ENCODE measurements at regions not wholly inside any gene's neighbourhood (a gene's known extent, or its start where the extent isn't known, plus 50 kb on each side); places are given as distances from the start of the nearest gene placed in this dataset.

- Histone ChIP-seq H3K4me3 (replicated peaks in 1 of 3) (no peak overlapping the region), H3K36me3 (no peaks in the 10 kb centered on the region), H3K4me1 (no peaks in the 10 kb centered on the region), H3K27ac (no peak overlapping the region), H3K9me3 (no peaks in the 10 kb centered on the region), H3K27me3 (no peaks in the 10 kb centered on the region)
- TF ChIP-seq POLR2A (IDR thresholded peaks at IDR 0.05) = no peak
- TF ChIP-seq, protein P1, sequence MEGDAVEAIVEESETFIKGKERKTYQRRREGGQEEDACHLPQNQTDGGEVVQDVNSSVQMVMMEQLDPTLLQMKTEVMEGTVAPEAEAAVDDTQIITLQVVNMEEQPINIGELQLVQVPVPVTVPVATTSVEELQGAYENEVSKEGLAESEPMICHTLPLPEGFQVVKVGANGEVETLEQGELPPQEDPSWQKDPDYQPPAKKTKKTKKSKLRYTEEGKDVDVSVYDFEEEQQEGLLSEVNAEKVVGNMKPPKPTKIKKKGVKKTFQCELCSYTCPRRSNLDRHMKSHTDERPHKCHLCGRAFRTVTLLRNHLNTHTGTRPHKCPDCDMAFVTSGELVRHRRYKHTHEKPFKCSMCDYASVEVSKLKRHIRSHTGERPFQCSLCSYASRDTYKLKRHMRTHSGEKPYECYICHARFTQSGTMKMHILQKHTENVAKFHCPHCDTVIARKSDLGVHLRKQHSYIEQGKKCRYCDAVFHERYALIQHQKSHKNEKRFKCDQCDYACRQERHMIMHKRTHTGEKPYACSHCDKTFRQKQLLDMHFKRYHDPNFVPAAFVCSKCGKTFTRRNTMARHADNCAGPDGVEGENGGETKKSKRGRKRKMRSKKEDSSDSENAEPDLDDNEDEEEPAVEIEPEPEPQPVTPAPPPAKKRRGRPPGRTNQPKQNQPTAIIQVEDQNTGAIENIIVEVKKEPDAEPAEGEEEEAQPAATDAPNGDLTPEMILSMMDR (IDR thresholded peaks at IDR 0.05) = no peak
- 73 to 89% methylated on average over 6 of the region's 6 CpGs for WGBS, 2 donors
- intact Hi-C loops (cut with DNase I) = no loop called here
- DNase-seq = no peak
Measured at GRCh38 chr3:14351617-14352001, 50.8 kb upstream of the SLC6A6 start.

DNA sequence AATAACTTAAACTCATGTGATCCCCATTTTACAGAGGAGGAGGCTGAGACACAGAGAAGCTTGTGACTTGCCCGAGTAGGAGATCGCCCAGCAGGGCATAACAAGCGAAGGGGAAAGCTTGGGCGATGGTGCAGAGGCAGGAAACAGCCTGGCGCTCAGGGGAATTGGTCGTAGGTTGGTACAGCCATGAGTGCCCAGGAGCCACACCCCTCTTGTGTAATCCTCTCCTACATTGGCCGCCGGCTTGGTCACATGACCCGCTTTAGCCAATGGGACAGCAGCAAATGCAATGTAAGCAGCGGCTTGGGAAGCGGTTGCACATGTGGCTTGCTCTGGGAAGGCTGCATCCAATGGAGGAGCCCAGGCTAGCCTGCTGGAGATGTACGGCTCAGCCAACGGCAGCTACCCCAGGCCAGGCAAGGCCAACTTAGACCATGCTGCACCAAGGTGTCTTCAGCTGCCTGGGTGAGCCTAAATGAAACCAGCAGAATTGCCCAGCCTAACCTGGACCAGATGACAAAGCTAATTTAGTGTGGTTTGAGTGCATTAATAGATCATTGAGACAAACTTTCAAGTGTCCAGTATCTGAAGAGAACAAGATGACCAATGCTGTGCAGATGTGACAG, 50.3 kb upstream of the SLC6A6 start:
- H3K27ac ChIP-seq = no peak overlapping the region
- H3K4me3 ChIP-seq (replicated peaks in 1 of 3) = no peak overlapping the region
- intact Hi-C loops (cut with DNase I) = no loop called here
- no peaks in the 10 kb centered on the region for H3K9me3 ChIP-seq
- H3K27me3 ChIP-seq = no peaks in the 10 kb centered on the region
- no peaks in the 10 kb centered on the region for H3K4me1 ChIP-seq
- whole genome bisulfite sequencing, 2 donors = 79 to 86% methylated on average over 9 to 13 of the region's 13 CpGs
- TF ChIP-seq POLR2A (IDR thresholded peaks at IDR 0.05) = no peak
- DNase-seq = no peak
- no peaks in the 10 kb centered on the region for H3K36me3 ChIP-seq

Data from thyroid gland (tissue), 4 donors.